ENCODE measurements at regions not wholly inside any gene's neighbourhood (a gene's known extent, or its start where the extent isn't known, plus 50 kb on each side); places are given as distances from the start of the nearest gene placed in this dataset.

- no peak for DNase-seq
- H3K27ac ChIP-seq: no peak overlapping the region
- no peaks in the 10 kb centered on the region for H3K9me3 ChIP-seq
- no peaks in the 10 kb centered on the region for H3K36me3 ChIP-seq
- no peak overlapping the region for H3K4me3 ChIP-seq
- no peaks in the 10 kb centered on the region for H3K27me3 ChIP-seq
- no peaks in the 10 kb centered on the region for H3K4me1 ChIP-seq (ENCODE audit: insufficient read depth)
- TF ChIP-seq POLR2A (IDR thresholded peaks at IDR 0.05): no peak
- TF ChIP-seq EP300 (IDR thresholded peaks at IDR 0.05): no peak
- intact Hi-C loops (cut with DNase I): no loop called here
Measured at GRCh38 chr2:57278451-57278850, 768.2 kb upstream of the VRK2 start.

GRCh38 chr2:57291209-57291608, 755.4 kb upstream of the VRK2 start:
- intact Hi-C loops (cut with DNase I): no loop called here
- H3K27me3 ChIP-seq: no peaks in the 10 kb centered on the region
- no peaks in the 10 kb centered on the region for H3K9me3 ChIP-seq
- no peak overlapping the region for H3K4me3 ChIP-seq
- TF ChIP-seq EP300 (IDR thresholded peaks at IDR 0.05): no peak
- no peak for TF ChIP-seq POLR2A (IDR thresholded peaks at IDR 0.05)
- no peak for TF ChIP-seq CTCF (IDR thresholded peaks at IDR 0.05)
- WGBS, 3 donors: 6 to 22% (median 6%) methylated on average over 2 of the region's 2 CpGs
- DNase-seq: no peak
- no peaks in the 10 kb centered on the region for H3K4me1 ChIP-seq (ENCODE audit: insufficient read depth)
- no peaks in the 10 kb centered on the region for H3K36me3 ChIP-seq
- no peak overlapping the region for H3K27ac ChIP-seq

- Histone ChIP-seq H3K9me3 (no peaks in the 10 kb centered on the region), H3K27ac (no peak overlapping the region), H3K4me3 (no peak overlapping the region), H3K36me3 (no peaks in the 10 kb centered on the region), H3K4me1 (ENCODE audit: insufficient read depth) (no peaks in the 10 kb centered on the region), H3K27me3 (no peaks in the 10 kb centered on the region)
- TF ChIP-seq POLR2A (IDR thresholded peaks at IDR 0.05) (no peak), CTCF (IDR thresholded peaks at IDR 0.05) (no peak), EP300 (IDR thresholded peaks at IDR 0.05) (no peak)
- 95 to 98% (median 96%) methylated on average over 2 of the region's 2 CpGs for WGBS, 3 donors
- intact Hi-C loops (cut with DNase I): no loop called here
- no peak for DNase-seq
Measured at GRCh38 chr2:57296795-57297517, 749.6 kb upstream of the VRK2 start.

GRCh38 chr2:57313678-57314077, 732.9 kb upstream of the VRK2 start:
- Histone ChIP-seq H3K27me3 (no peaks in the 10 kb centered on the region), H3K4me1 (ENCODE audit: insufficient read depth) (no peaks in the 10 kb centered on the region), H3K9me3 (no peaks in the 10 kb centered on the region), H3K27ac (no peak overlapping the region), H3K4me3 (no peak overlapping the region), H3K36me3 (no peaks in the 10 kb centered on the region)
- no peak for DNase-seq
- WGBS, 3 donors: 85 to 91% (median 89%) methylated on average over 2 of the region's 2 CpGs
- TF ChIP-seq POLR2A (IDR thresholded peaks at IDR 0.05): no peak
- no peak for TF ChIP-seq CTCF (IDR thresholded peaks at IDR 0.05)
- TF ChIP-seq EP300 (IDR thresholded peaks at IDR 0.05): no peak
- intact Hi-C loops (cut with DNase I): no loop called here

GRCh38 chr2:57314682-57315081, 731.9 kb upstream of the VRK2 start:
- Histone ChIP-seq H3K4me1 (ENCODE audit: insufficient read depth) (no peaks in the 10 kb centered on the region), H3K36me3 (no peaks in the 10 kb centered on the region), H3K27ac (no peak overlapping the region), H3K27me3 (no peaks in the 10 kb centered on the region), H3K4me3 (no peak overlapping the region), H3K9me3 (no peaks in the 10 kb centered on the region)
- intact Hi-C loops (cut with DNase I): no loop called here
- TF ChIP-seq CTCF (IDR thresholded peaks at IDR 0.05) (no peak), POLR2A (IDR thresholded peaks at IDR 0.05) (no peak), EP300 (IDR thresholded peaks at IDR 0.05) (no peak)
- no peak for DNase-seq

Data from ovary (tissue), 7 donors.